Natural killer cell (primary cell): ENCODE measurements at regions not wholly inside any gene's neighbourhood (a gene's known extent, or its start where the extent isn't known, plus 50 kb on each side); places are given as distances from the start of the nearest gene placed in this dataset.

Source experiments
- ATAC-seq, 3 donors: fragments of 150-1000 bp in 2 of 3; fragments of 200-7000 bp in 1 of 3; cut with Tn5 transposase; 1 replicate in 1 of 3; 2 replicates in 2 of 3; pipeline ENCODE4 v1.10.0; 2021; ENCODE audit warnings: mild to moderate bottlenecking in 2 of 3, moderate library complexity in 2 of 3
- DNase-seq, 2 donors: peaks; one replicate each; pipeline versions ENCODE4 v3.0.0 to v3.0.0-alpha.2; 2013 to 2021; ENCODE audit warnings: mixed read lengths in 1 of 2
- H3K27ac ChIP-seq: one replicate; pipeline ENCODE4 v1.5.1; 2013; ENCODE audit warnings: mild to moderate bottlenecking, low read length
- H3K27me3 ChIP-seq: one replicate; pipeline ENCODE4 v1.6.1; 2013; ENCODE audit warnings: low read length; ENCODE audit not compliant: control insufficient read depth, insufficient read depth
- H3K36me3 ChIP-seq: one replicate; pipeline ENCODE4 v1.6.1; 2013; ENCODE audit warnings: low read length; ENCODE audit not compliant: control insufficient read depth, insufficient read depth
- H3K4me1 ChIP-seq: one replicate; pipeline ENCODE4 v1.6.1; 2013; ENCODE audit warnings: low read length; ENCODE audit not compliant: control insufficient read depth, insufficient read depth
- H3K4me3 ChIP-seq: one replicate; pipeline ENCODE4 v1.5.1; 2013; ENCODE audit warnings: low read length
- H3K9me3 ChIP-seq: one replicate; pipeline ENCODE4 v1.6.1; 2013; ENCODE audit warnings: low read length; ENCODE audit not compliant: control insufficient read depth, insufficient read depth
- H3K27ac Mint-ChIP-seq, 2 donors: one replicate each; pipeline ENCODE4 v1.8.0; 2022; ENCODE audit warnings: mild to moderate bottlenecking in 2 of 2, mixed read lengths in 2 of 2, moderate library complexity in 1 of 2
- H3K27me3 Mint-ChIP-seq, 2 donors: one replicate each; pipeline ENCODE4 v1.8.0; 2022; ENCODE audit warnings: low read depth in 2 of 2, mixed read lengths in 2 of 2
- H3K36me3 Mint-ChIP-seq: one replicate; pipeline ENCODE4 v1.8.0; 2022; ENCODE audit warnings: mixed read lengths
- H3K4me1 Mint-ChIP-seq, 2 donors: one replicate each; pipeline ENCODE4 v1.8.0; 2022; ENCODE audit warnings: mixed read lengths in 2 of 2
- H3K4me3 Mint-ChIP-seq: one replicate; pipeline ENCODE4 v1.8.0; 2022; ENCODE audit warnings: mild to moderate bottlenecking, moderate library complexity, mixed read lengths
- H3K9me3 Mint-ChIP-seq, 2 donors: one replicate each; pipeline ENCODE4 v1.8.0; 2022; ENCODE audit warnings: mixed read lengths in 2 of 2
- WGBS: methylation state at CpG from one replicate; pipeline ENCODE4 v1.1.7; 2013; ENCODE audit warnings: missing lambda C conversion rate; ENCODE audit not compliant: insufficient coverage; 5-methylcytosine and 5-hydroxymethylcytosine counted together
- intact Hi-C: fragments of 100-400 bp; cut with micrococcal nuclease; formaldehyde crosslinking; loops from one replicate; pipeline ENCODE4 v1.14.2; 2022
- TF ChIP-seq, protein P1 (sequence below): fragments of 200-600 bp; IDR thresholded peaks from one replicate; pipeline ENCODE4 v1.8.0; 2022; ENCODE audit warnings: antibody characterized with exemption

DNA sequence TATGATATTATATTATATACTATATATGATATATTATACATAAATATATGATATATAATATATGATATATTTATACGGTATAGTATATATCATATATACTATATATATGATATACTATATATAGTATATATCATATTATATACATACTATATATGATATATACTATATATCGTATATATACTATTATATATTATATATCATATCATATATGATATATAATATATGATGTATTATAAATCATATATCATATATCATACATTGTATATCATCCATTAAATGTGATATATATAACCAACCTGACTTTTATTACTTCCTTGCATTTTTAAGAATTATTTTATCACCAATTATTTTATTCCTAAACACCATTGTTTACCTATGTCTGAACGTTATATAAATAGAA lies 146.6 kb upstream of the PRSS16 start:
- TF ChIP-seq, protein P1, sequence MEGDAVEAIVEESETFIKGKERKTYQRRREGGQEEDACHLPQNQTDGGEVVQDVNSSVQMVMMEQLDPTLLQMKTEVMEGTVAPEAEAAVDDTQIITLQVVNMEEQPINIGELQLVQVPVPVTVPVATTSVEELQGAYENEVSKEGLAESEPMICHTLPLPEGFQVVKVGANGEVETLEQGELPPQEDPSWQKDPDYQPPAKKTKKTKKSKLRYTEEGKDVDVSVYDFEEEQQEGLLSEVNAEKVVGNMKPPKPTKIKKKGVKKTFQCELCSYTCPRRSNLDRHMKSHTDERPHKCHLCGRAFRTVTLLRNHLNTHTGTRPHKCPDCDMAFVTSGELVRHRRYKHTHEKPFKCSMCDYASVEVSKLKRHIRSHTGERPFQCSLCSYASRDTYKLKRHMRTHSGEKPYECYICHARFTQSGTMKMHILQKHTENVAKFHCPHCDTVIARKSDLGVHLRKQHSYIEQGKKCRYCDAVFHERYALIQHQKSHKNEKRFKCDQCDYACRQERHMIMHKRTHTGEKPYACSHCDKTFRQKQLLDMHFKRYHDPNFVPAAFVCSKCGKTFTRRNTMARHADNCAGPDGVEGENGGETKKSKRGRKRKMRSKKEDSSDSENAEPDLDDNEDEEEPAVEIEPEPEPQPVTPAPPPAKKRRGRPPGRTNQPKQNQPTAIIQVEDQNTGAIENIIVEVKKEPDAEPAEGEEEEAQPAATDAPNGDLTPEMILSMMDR = no peak
- Histone ChIP-seq H3K4me1 (peaks cover 8% of the 10 kb centered on the region), H3K27ac (no peak overlapping the region), H3K36me3 (no peaks in the 10 kb centered on the region), H3K27me3 (peaks cover 19% of the 10 kb centered on the region), H3K4me3 (no peak overlapping the region), H3K9me3 (no peaks in the 10 kb centered on the region)
- no CpG with 5 or more reads among the region's 3 CpGs for WGBS
- peaks cover 8% of the 10 kb centered on the region for H3K36me3 Mint-ChIP-seq
- H3K27ac Mint-ChIP-seq = no peak overlapping the region
- DNase-seq (no peak), ATAC-seq (no peak)
- H3K4me1 Mint-ChIP-seq = peaks cover 11 to 16% of the 10 kb centered on the region in 2 donors
- H3K4me3 Mint-ChIP-seq = no peak overlapping the region
- intact Hi-C loops = no loop called here
- H3K9me3 Mint-ChIP-seq = peaks cover 0 to 2% of the 10 kb centered on the region in 2 donors
- H3K27me3 Mint-ChIP-seq = peaks cover 36 to 65% of the 10 kb centered on the region in 2 donors

DNA sequence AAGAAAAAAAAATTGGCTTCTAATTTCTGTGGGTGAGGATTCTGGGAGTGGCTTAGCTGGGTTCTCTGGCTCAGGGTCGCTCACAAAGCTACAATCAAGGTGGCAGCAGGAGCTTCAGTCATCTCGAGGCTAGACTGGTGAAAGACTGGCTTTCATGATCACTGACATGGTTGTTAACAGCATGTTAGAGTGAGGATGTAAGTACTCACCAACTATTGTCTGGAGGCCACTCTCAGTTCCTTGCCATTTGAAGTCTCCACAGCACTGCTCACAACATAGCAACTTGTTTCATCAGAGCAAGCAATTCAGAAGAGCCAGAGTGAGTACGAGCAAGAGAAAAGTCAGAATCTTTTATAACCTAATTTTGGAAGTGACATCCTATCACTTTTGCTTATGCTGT lies 145.7 kb upstream of the PRSS16 start:
- Histone ChIP-seq H3K9me3 (no peaks in the 10 kb centered on the region), H3K27ac (no peak overlapping the region), H3K36me3 (no peaks in the 10 kb centered on the region), H3K27me3 (peaks cover 11% of the 10 kb centered on the region), H3K4me3 (no peak overlapping the region), H3K4me1 (peaks cover 5% of the 10 kb centered on the region)
- peaks cover 0 to 2% of the 10 kb centered on the region in 2 donors for H3K9me3 Mint-ChIP-seq
- peaks cover 8 to 9% of the 10 kb centered on the region in 2 donors for H3K4me1 Mint-ChIP-seq
- DNase-seq = no peak
- 82% methylated on average over 3 of the region's 3 CpGs for WGBS
- no peak overlapping the region for H3K27ac Mint-ChIP-seq
- no peak overlapping the region for H3K4me3 Mint-ChIP-seq
- ATAC-seq = no peak
- intact Hi-C loops = no loop called here
- peaks cover 27 to 64% of the 10 kb centered on the region in 2 donors for H3K27me3 Mint-ChIP-seq
- TF ChIP-seq, protein P1 = no peak
- H3K36me3 Mint-ChIP-seq = peaks cover 8% of the 10 kb centered on the region

DNA sequence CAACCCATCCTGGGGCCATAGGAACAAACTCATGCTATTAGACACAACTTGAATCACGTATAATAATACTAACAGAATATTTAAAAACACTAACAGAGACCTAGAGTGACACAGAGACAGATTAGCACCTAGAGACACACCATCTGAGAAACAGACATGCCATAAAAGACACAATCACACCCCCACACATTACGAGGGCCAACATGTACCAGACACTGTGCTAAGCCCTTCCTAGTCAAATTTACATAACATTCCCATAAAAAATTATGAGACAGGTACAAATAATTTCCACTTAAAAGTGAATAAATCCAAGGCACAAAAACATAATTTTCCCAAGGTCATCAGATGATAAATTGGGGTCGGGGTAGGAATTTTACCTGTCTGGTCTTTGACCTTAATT lies 141.1 kb upstream of the PRSS16 start:
- intact Hi-C loops = no loop called here
- no peak overlapping the region for H3K27ac Mint-ChIP-seq
- Histone ChIP-seq H3K27me3 (peaks cover 6% of the 10 kb centered on the region), H3K36me3 (no peaks in the 10 kb centered on the region), H3K4me1 (no peaks in the 10 kb centered on the region), H3K27ac (no peak overlapping the region), H3K9me3 (no peaks in the 10 kb centered on the region), H3K4me3 (no peak overlapping the region)
- 80% methylated on average over 3 of the region's 3 CpGs for WGBS
- DNase-seq (no peak), ATAC-seq (no peak)
- peaks cover 12 to 65% of the 10 kb centered on the region in 2 donors for H3K27me3 Mint-ChIP-seq
- H3K4me1 Mint-ChIP-seq = no peaks in the 10 kb centered on the region
- TF ChIP-seq, protein P1 = no peak
- no peaks in the 10 kb centered on the region for H3K36me3 Mint-ChIP-seq
- no peaks in the 10 kb centered on the region for H3K9me3 Mint-ChIP-seq
- no peak overlapping the region for H3K4me3 Mint-ChIP-seq

DNA sequence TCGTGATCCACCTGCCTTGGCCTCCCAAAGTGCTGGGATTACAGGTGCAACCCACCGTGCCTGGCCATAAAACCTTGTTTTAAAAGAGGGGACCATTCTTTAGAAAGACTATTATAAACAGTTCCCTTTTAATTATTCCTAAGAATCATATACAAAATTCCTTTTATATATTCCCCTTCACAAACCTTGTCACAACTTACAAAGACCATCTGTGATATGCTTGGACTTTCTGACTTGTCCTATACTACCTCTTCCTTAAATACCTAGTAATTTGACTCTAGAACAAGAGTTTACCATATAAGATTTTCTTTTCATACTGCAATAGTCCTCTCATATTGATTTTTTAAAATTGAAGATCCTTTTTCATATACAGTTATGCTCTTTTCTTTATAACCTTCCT lies 135.8 kb upstream of the PRSS16 start:
- H3K4me3 ChIP-seq = no peak overlapping the region
- intact Hi-C loops = no loop called here
- Mint-ChIP-seq H3K36me3 (no peaks in the 10 kb centered on the region), H3K27me3 (peaks cover 25 to 49% of the 10 kb centered on the region in 2 donors), H3K4me1 (no peaks in the 10 kb centered on the region), H3K4me3 (no peak overlapping the region), H3K9me3 (peaks cover 0 to 2% of the 10 kb centered on the region in 2 donors), H3K27ac (no peak overlapping the region)
- WGBS = 73% methylated on average over 2 of the region's 2 CpGs
- TF ChIP-seq, protein P1 = no peak
- H3K4me1 ChIP-seq = no peaks in the 10 kb centered on the region
- no peaks in the 10 kb centered on the region for H3K9me3 ChIP-seq
- DNase-seq (no peak), ATAC-seq (no peak)
- no peak overlapping the region for H3K27ac ChIP-seq
- peaks cover 2% of the 10 kb centered on the region for H3K27me3 ChIP-seq
- no peaks in the 10 kb centered on the region for H3K36me3 ChIP-seq
